ENCODE measurements at regions not wholly inside any gene's neighbourhood (a gene's known extent, or its start where the extent isn't known, plus 50 kb on each side); places are given as distances from the start of the nearest gene placed in this dataset.

DNA sequence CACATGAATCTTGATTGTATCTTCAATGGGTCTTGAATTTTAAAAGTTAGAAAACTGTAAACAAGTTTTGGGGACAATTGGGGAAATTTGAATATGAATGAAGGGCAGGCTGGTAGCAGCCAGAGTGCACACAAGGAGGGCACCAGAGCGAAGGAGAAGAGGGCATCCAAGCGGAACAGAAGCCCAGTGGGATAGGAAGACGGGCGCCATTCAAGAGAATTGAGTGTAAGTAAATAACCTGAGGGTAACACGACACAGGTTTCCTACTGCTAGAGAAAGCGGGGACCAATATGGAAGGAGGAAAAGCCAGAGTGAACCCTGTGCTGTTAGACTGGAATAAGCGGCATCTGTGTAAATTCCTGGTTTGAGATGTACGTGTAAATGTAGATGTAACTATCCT, 115.1 kb upstream of the CCL2 start:
- no peak overlapping the region for H3K4me3 ChIP-seq (ENCODE audit: low read depth, low read length)
- DNase-seq (ENCODE audit: low read depth in 4 of 6, low spot score in 6 of 6) = peak in 1 of 6 donors; percentile 47
- no peaks in the 10 kb centered on the region for H3K27me3 ChIP-seq (ENCODE audit: control insufficient read depth, insufficient read depth, low read length)
- 36% methylated on average over 7 of the region's 8 CpGs for WGBS (ENCODE audit: insufficient coverage)
- no peaks in the 10 kb centered on the region for H3K4me1 ChIP-seq (ENCODE audit: control insufficient read depth, insufficient read depth, low read length)
- H3K9me3 ChIP-seq (ENCODE audit: control insufficient read depth, insufficient read depth, low read length) = no peaks in the 10 kb centered on the region
- no peak overlapping the region for H3K27ac ChIP-seq (ENCODE audit: low read depth, low read length)
- H3K36me3 ChIP-seq (ENCODE audit: control insufficient read depth, insufficient read depth, low read length) = no peaks in the 10 kb centered on the region

DNA sequence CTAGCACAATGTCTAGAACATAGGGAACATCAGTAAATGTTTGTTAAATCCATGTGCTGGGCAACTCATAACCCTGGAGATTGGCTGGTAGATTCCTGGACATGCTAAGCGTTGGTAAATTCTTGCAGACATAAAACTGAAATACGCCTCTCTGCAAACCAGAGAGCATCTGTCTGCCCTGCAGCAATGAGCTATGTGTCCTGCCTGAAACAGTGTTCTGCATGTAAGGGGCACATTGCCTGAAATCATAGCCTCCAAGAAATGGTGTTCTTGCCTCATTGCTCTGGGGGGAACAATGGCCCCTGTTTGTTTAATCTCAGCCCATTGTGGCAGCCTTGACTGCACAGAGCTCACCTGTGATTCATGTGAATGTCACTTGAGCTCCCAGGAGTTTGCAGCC, 113.5 kb upstream of the CCL2 start:
- H3K4me1 ChIP-seq (ENCODE audit: control insufficient read depth, insufficient read depth, low read length) = no peaks in the 10 kb centered on the region
- 72% methylated on average over 2 of the region's 2 CpGs for WGBS (ENCODE audit: insufficient coverage)
- DNase-seq (ENCODE audit: low read depth in 4 of 6, low spot score in 6 of 6) = peak in 1 of 6 donors; percentile 64

DNA sequence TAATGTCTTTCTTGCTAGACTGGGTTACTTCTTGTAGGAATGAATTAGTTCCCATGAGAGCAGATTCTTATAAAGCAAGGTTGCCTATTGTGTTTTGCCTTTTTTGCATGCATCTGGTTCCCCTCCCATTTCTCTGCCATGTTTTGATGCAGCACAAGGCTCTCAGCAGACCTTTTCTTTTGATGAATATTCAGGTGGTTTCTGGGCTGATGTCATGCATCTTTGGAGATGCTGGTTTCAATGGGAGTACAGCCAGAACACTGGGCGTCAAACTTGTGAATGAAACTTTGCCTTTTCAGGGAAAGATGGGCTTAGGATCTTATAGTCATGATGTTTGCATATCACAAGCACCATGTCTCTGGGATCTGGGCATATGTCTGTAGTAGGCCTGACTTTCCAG, 111.7 kb upstream of the CCL2 start:
- Histone ChIP-seq H3K27ac (ENCODE audit: low read depth, low read length) (no peak overlapping the region), H3K36me3 (ENCODE audit: control insufficient read depth, insufficient read depth, low read length) (no peaks in the 10 kb centered on the region), H3K9me3 (ENCODE audit: control insufficient read depth, insufficient read depth, low read length) (no peaks in the 10 kb centered on the region), H3K27me3 (ENCODE audit: control insufficient read depth, insufficient read depth, low read length) (no peaks in the 10 kb centered on the region), H3K4me1 (ENCODE audit: control insufficient read depth, insufficient read depth, low read length) (no peaks in the 10 kb centered on the region), H3K4me3 (ENCODE audit: low read depth, low read length) (no peak overlapping the region)
- whole genome bisulfite sequencing (ENCODE audit: insufficient coverage) = 71% methylated on average over 1 of the region's 1 CpG
- no peak for DNase-seq (ENCODE audit: low read depth in 4 of 6, low spot score in 6 of 6)

More for the DNA sequence above, 113.5 kb upstream of the CCL2 start:
- H3K36me3 ChIP-seq (ENCODE audit: control insufficient read depth, insufficient read depth, low read length) = no peaks in the 10 kb centered on the region
- no peaks in the 10 kb centered on the region for H3K9me3 ChIP-seq (ENCODE audit: control insufficient read depth, insufficient read depth, low read length)
- H3K27me3 ChIP-seq (ENCODE audit: control insufficient read depth, insufficient read depth, low read length) = no peaks in the 10 kb centered on the region
- no peak overlapping the region for H3K4me3 ChIP-seq (ENCODE audit: low read depth, low read length)
- H3K27ac ChIP-seq (ENCODE audit: low read depth, low read length) = no peak overlapping the region

DNA sequence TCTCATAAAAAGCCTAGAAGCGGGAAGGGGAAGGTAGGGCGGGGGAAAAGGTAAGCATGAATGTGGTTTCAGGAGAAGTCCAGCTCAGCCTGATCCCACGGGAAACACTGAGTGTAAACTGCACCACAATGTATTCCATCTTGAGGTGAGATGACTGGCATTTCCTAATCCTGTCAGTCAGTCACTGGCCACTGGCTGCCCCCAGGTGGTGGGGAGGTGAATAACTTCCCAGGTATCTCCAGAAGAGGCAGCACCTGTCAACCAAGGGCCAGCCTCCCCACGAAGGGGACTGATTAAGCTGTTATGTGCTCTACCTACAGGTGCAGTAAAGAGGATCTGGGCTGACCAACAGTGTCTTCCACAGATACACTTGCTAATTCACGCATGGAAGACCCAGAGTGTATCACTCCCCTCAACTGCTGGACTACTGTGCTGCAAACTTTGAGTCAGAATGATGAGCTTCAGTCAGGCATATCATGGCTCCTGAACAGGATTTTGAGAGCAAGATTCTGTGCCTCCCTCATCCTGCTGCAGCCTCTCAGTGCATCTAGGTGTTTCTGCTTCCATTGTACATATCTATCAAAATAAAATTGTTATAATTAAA, 108.5 kb upstream of the CCL2 start:
- no peak overlapping the region for H3K27ac ChIP-seq (ENCODE audit: low read depth, low read length)
- no peaks in the 10 kb centered on the region for H3K27me3 ChIP-seq (ENCODE audit: control insufficient read depth, insufficient read depth, low read length)
- DNase-seq (ENCODE audit: low read depth in 4 of 6, low spot score in 6 of 6) = peak in 2 of 6 donors; percentile 23 to 56
- 61% methylated on average over 4 of the region's 5 CpGs for WGBS (ENCODE audit: insufficient coverage)
- H3K4me3 ChIP-seq (ENCODE audit: low read depth, low read length) = no peak overlapping the region
- H3K36me3 ChIP-seq (ENCODE audit: control insufficient read depth, insufficient read depth, low read length) = no peaks in the 10 kb centered on the region
- H3K9me3 ChIP-seq (ENCODE audit: control insufficient read depth, insufficient read depth, low read length) = no peaks in the 10 kb centered on the region
- no peaks in the 10 kb centered on the region for H3K4me1 ChIP-seq (ENCODE audit: control insufficient read depth, insufficient read depth, low read length)

DNA sequence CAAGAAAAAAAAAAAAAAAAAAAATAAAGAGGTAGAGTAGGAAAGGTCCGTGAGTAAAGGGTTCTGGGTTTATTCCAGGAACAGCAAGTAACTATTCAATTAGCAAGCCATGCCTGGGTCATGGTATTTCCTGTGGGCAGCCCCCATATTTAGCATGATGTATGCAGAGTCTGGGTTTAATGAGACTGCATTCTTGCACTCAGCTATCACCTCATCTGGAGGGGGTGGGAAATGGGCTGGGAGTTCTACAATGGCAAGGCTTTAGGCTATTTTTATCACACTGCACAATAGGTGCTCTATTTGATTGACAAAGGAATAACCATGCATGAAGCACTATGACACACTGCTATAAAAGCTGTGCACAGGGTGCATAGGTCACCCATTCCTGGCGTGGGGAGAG, 104.0 kb upstream of the CCL2 start:
- Histone ChIP-seq H3K27me3 (ENCODE audit: control insufficient read depth, insufficient read depth, low read length) (peaks cover 13% of the 10 kb centered on the region), H3K4me3 (ENCODE audit: low read depth, low read length) (no peak overlapping the region), H3K36me3 (ENCODE audit: control insufficient read depth, insufficient read depth, low read length) (no peaks in the 10 kb centered on the region), H3K27ac (ENCODE audit: low read depth, low read length) (no peak overlapping the region), H3K9me3 (ENCODE audit: control insufficient read depth, insufficient read depth, low read length) (no peaks in the 10 kb centered on the region), H3K4me1 (ENCODE audit: control insufficient read depth, insufficient read depth, low read length) (peaks cover 22% of the 10 kb centered on the region)
- WGBS (ENCODE audit: insufficient coverage) = 63% methylated on average over 1 of the region's 2 CpGs
- DNase-seq (ENCODE audit: low read depth in 4 of 6, low spot score in 6 of 6) = no peak

DNA sequence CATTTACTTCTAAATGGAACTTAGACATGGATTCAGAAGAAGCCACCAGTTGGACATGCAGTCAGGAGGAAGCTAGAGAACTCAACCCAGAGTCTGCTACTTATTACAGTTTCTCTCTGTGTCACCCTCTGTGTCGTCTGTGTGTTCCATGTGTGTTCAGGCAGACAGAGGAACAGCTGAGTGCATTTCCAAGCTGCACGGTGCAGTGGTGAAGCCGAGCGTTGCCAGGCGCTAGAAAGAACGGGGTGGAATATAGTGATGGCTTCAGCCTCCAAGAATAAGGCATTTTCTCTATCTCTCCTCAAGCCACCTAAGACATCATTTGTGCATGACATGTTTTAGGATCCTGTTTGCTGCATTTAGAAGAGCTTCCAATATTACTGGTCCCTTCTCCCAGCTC, 101.1 kb upstream of the CCL2 start:
- 0% methylated on average over 1 of the region's 6 CpGs for whole genome bisulfite sequencing (ENCODE audit: insufficient coverage)
- H3K4me1 ChIP-seq (ENCODE audit: control insufficient read depth, insufficient read depth, low read length) = peaks cover 32% of the 10 kb centered on the region
- H3K9me3 ChIP-seq (ENCODE audit: control insufficient read depth, insufficient read depth, low read length) = no peaks in the 10 kb centered on the region
- DNase-seq (ENCODE audit: low read depth in 4 of 6, low spot score in 6 of 6) = peak in 2 of 6 donors; percentile 62 to 79
- H3K27me3 ChIP-seq (ENCODE audit: control insufficient read depth, insufficient read depth, low read length) = peaks cover 27% of the 10 kb centered on the region
- no peaks in the 10 kb centered on the region for H3K36me3 ChIP-seq (ENCODE audit: control insufficient read depth, insufficient read depth, low read length)
- H3K4me3 ChIP-seq (ENCODE audit: low read depth, low read length) = no peak overlapping the region
- H3K27ac ChIP-seq (ENCODE audit: low read depth, low read length) = no peak overlapping the region

DNA sequence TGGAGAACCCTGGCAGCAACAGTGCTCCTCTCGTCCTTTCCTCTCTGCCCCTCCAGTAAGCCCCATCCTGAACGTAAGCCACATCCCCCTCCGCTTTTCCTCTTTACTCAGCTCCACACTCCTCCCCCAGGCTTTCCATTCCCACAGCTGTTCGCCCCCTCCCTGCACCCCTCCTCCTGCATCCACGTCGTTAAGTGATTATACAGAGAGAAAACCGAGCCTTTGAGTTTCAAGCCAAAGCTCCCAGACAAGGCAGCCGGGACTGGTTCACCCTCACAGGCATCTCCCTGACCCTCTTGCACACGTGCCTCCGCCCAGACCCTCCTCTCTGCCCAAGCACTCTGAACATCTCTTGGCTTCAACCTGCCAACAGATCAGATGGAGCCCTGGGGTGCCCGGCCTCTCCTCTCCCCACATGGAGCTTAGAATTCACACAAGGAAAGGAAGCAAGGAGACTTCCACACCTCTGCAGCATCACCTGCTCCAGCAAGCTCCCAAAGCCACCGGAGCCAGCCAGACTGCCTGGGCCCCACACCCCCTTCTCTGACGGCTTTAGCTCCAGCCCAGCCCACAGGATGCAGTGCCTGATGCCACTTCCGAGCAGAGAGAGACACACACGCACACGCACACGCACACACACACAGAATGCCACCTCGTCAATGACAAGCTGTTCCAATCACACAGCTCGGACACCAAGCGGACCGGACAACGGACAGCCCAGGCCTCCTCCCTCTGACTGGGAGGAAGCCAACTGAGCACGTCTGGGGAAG, 99.9 kb upstream of the CCL2 start:
- no peak overlapping the region for H3K27ac ChIP-seq (ENCODE audit: low read depth, low read length)
- DNase-seq (ENCODE audit: low read depth in 4 of 6, low spot score in 6 of 6) = peak in 2 of 6 donors; percentile 51 to 71
- H3K4me3 ChIP-seq (ENCODE audit: low read depth, low read length) = peak overlapping the region; percentile 6
- peaks cover 29% of the 10 kb centered on the region for H3K27me3 ChIP-seq (ENCODE audit: control insufficient read depth, insufficient read depth, low read length)
- no peaks in the 10 kb centered on the region for H3K9me3 ChIP-seq (ENCODE audit: control insufficient read depth, insufficient read depth, low read length)
- H3K4me1 ChIP-seq (ENCODE audit: control insufficient read depth, insufficient read depth, low read length) = peaks cover 32% of the 10 kb centered on the region
- 40% methylated on average over 22 of the region's 23 CpGs for WGBS (ENCODE audit: insufficient coverage)
- H3K36me3 ChIP-seq (ENCODE audit: control insufficient read depth, insufficient read depth, low read length) = no peaks in the 10 kb centered on the region

DNA sequence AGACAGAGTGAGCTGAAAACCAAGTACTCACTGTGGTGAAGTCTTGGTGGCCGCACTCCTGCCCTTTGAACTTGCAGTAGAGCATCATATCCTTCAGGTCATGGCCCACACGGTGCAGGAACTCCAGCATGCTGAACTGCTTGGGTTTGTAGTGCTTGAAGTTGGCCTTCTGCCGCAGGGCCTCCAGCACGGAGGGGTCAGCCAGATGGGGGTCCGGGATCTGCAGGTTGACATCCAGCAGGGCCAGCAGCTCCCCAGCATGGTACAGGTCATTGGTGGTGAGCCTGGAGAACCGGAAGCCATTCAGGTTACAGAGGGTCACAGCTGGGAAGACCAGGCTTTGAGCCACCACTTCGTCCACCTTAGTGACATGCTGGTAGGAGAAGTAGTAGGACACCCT, 99.1 kb upstream of the CCL2 start:
- H3K27me3 ChIP-seq (ENCODE audit: control insufficient read depth, insufficient read depth, low read length) = peaks cover 29% of the 10 kb centered on the region
- no peaks in the 10 kb centered on the region for H3K36me3 ChIP-seq (ENCODE audit: control insufficient read depth, insufficient read depth, low read length)
- H3K4me3 ChIP-seq (ENCODE audit: low read depth, low read length) = no peak overlapping the region
- H3K9me3 ChIP-seq (ENCODE audit: control insufficient read depth, insufficient read depth, low read length) = no peaks in the 10 kb centered on the region
- no peak overlapping the region for H3K27ac ChIP-seq (ENCODE audit: low read depth, low read length)
- no peak for DNase-seq (ENCODE audit: low read depth in 4 of 6, low spot score in 6 of 6)
- WGBS (ENCODE audit: insufficient coverage) = 84% methylated on average over 5 of the region's 7 CpGs
- H3K4me1 ChIP-seq (ENCODE audit: control insufficient read depth, insufficient read depth, low read length) = peaks cover 32% of the 10 kb centered on the region

DNA sequence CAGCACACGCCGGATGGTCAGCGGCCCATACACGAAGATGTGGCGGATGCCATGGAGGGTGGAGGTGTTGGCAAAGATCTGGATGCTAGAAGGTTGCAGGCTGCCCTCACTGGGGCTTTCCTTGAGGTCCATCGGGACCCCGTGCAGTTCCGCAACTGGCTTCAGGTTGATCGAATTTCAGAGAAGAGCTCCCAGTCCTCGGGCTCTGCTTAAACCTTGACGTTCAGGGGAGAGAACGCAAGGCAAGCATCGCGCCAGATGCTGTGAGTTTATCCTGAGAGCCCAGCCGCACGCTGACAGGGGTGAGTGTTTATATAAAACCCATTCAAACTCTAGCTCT, 98.7 kb upstream of the CCL2 start:
- peak overlapping the region; percentile 31 for H3K4me3 ChIP-seq (ENCODE audit: low read depth, low read length)
- H3K27ac ChIP-seq (ENCODE audit: low read depth, low read length) = no peak overlapping the region
- no peak for DNase-seq (ENCODE audit: low read depth in 4 of 6, low spot score in 6 of 6)
- no peaks in the 10 kb centered on the region for H3K9me3 ChIP-seq (ENCODE audit: control insufficient read depth, insufficient read depth, low read length)
- H3K36me3 ChIP-seq (ENCODE audit: control insufficient read depth, insufficient read depth, low read length) = no peaks in the 10 kb centered on the region
- H3K4me1 ChIP-seq (ENCODE audit: control insufficient read depth, insufficient read depth, low read length) = peaks cover 32% of the 10 kb centered on the region
- 58% methylated on average over 10 of the region's 16 CpGs for WGBS (ENCODE audit: insufficient coverage)
- H3K27me3 ChIP-seq (ENCODE audit: control insufficient read depth, insufficient read depth, low read length) = peaks cover 31% of the 10 kb centered on the region
